ENCODE measurements at regions not wholly inside any gene's neighbourhood (a gene's known extent, or its start where the extent isn't known, plus 50 kb on each side); places are given as distances from the start of the nearest gene placed in this dataset.

- no peak for TF ChIP-seq EP300 (IDR thresholded peaks at IDR 0.05)
- no peak for TF ChIP-seq POLR2AphosphoS5 (IDR thresholded peaks at IDR 0.05)
- no peak for TF ChIP-seq CTCF (IDR thresholded peaks at IDR 0.05)
- TF ChIP-seq POLR2A (IDR thresholded peaks at IDR 0.05): no peak
- peaks cover 0 to 11% (median 0%) of the 10 kb centered on the region in 4 donors for H3K9me3 ChIP-seq
- no peak for DNase-seq
- WGBS, 5 donors: 69 to 83% (median 71%) methylated on average over 4 of the region's 4 CpGs
- H3K27ac ChIP-seq: no peak overlapping the region
- no peaks in the 10 kb centered on the region for H3K27me3 ChIP-seq
- no peaks in the 10 kb centered on the region for H3K4me1 ChIP-seq
- no peaks in the 10 kb centered on the region for H3K36me3 ChIP-seq
- intact Hi-C loops (cut with DNase I; ENCODE audit: low total_unique reads): no loop called here
- no peak overlapping the region for H3K4me3 ChIP-seq
These were observed 248.6 kb upstream of the SLITRK3 start for GRCh38 chr3:165444745-165445144.

DNA sequence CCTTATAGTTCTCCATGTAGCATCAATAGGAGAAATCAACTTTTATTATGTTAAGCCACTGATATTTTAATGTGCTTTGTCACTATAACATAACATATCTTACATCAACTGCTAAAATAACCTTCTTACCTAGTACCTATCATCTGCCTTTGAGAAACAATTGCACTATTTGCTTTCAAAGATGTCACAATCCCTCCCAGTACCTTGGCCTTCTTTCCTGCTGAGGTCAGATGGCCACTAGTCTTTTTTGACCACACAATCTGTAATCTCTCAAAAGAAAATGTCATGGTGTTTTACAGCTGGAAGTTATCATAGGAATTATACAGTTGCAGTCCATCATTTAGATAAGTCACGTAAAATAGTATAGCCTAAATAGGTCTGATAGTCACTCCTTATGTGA, 247.5 kb upstream of the SLITRK3 start:
- Histone ChIP-seq H3K27me3 (no peaks in the 10 kb centered on the region), H3K36me3 (no peaks in the 10 kb centered on the region), H3K4me1 (no peaks in the 10 kb centered on the region), H3K27ac (no peak overlapping the region), H3K9me3 (peaks cover 0 to 11% (median 0%) of the 10 kb centered on the region in 4 donors), H3K4me3 (no peak overlapping the region)
- TF ChIP-seq POLR2A (IDR thresholded peaks at IDR 0.05) (no peak), POLR2AphosphoS5 (IDR thresholded peaks at IDR 0.05) (no peak), CTCF (IDR thresholded peaks at IDR 0.05) (no peak), EP300 (IDR thresholded peaks at IDR 0.05) (no peak)
- DNase-seq: no peak
- intact Hi-C loops (cut with DNase I; ENCODE audit: low total_unique reads): no loop called here
- 43 to 76% (median 53%) methylated on average over 1 of the region's 1 CpG for WGBS, 5 donors

DNA sequence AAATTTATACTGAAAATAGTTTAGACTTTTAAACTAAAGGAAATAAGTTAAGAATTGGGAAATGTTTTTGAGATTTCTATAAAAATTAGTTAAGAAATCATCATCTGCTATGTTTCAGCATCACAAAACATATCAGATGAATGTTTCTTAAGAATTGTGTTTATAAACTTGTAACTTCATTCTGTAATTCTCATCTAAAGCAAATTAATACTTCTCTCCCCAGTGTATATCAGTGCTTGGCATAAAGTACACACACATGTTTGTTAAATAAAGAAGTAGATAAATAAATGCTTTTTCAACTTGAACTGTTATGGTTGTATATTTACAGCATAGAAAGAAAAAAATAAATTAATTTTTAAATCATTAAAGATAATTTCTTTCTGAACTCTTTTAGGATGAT, 245.9 kb upstream of the SLITRK3 start:
- no peak overlapping the region for H3K27ac ChIP-seq
- no peaks in the 10 kb centered on the region for H3K27me3 ChIP-seq
- no peak overlapping the region for H3K4me3 ChIP-seq
- no peak for TF ChIP-seq CTCF (IDR thresholded peaks at IDR 0.05)
- no peak for TF ChIP-seq POLR2AphosphoS5 (IDR thresholded peaks at IDR 0.05)
- no peak for TF ChIP-seq EP300 (IDR thresholded peaks at IDR 0.05)
- TF ChIP-seq POLR2A (IDR thresholded peaks at IDR 0.05): no peak
- intact Hi-C loops (cut with DNase I; ENCODE audit: low total_unique reads): no loop called here
- H3K4me1 ChIP-seq: no peaks in the 10 kb centered on the region
- H3K36me3 ChIP-seq: no peaks in the 10 kb centered on the region
- no peak for DNase-seq
- H3K9me3 ChIP-seq: peaks cover 0 to 11% (median 0%) of the 10 kb centered on the region in 4 donors

DNA sequence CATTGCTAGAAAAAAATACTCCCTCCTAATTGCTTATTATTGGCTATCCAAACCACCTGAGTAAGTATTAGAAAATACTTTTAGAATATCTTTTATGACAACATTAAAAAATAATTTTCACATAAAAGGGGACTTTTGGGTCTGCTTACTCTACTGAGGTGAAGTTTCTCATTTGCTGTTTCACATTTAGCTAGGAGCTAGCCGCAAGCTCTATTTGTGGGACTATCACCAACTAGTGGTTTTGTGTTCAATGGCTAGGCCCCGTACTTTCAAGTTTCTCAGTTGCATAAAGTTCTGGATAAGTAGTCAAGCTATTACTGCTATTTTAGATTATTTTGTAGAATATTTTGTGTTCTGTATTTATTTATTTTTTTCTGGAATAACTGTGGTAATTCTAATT, 244.2 kb upstream of the SLITRK3 start:
- 87 to 96% (median 93%) methylated on average over 2 of the region's 2 CpGs for WGBS, 5 donors
- Histone ChIP-seq H3K9me3 (peaks cover 0 to 7% (median 0%) of the 10 kb centered on the region in 4 donors), H3K36me3 (no peaks in the 10 kb centered on the region), H3K4me1 (no peaks in the 10 kb centered on the region), H3K27ac (no peak overlapping the region), H3K4me3 (no peak overlapping the region), H3K27me3 (no peaks in the 10 kb centered on the region)
- no peak for TF ChIP-seq EP300 (IDR thresholded peaks at IDR 0.05)
- no peak for TF ChIP-seq POLR2A (IDR thresholded peaks at IDR 0.05)
- no peak for TF ChIP-seq POLR2AphosphoS5 (IDR thresholded peaks at IDR 0.05)
- no peak for TF ChIP-seq CTCF (IDR thresholded peaks at IDR 0.05)
- DNase-seq: no peak
- intact Hi-C loops (cut with DNase I; ENCODE audit: low total_unique reads): no loop called here

Measured in stomach (tissue), 8 donors.